SK-N-SH (cell line): ENCODE measurements at regions not wholly inside any gene's neighbourhood (a gene's known extent, or its start where the extent isn't known, plus 50 kb on each side); places are given as distances from the start of the nearest gene placed in this dataset.

Experiments
- CTCF ChIA-PET: fragments of 300-600, 350-600 bp; formaldehyde crosslinking; extraction: SDS; loops from one replicate; lab custom pipeline; 2021; lab: Yijun Ruan, JAX
- POLR2A ChIA-PET: fragments of 350-600 bp; sonication (Branson Sonifier 250); formaldehyde crosslinking; extraction: SDS; loops from one replicate; lab custom pipeline; 2020; ENCODE audit warnings: antibody characterized with exemption, inconsistent platforms; lab: Yijun Ruan, JAX
- DNase-seq: peaks from one replicate; pipeline ENCODE4 v3.0.0; 2012
- H2AFZ ChIP-seq: fragments of 200-600 bp; sonication (generic); 2 replicates; pipeline ENCODE4 v1.8.1; 2016; ENCODE audit warnings: antibody characterized with exemption, mild to moderate bottlenecking, low read depth
- H3F3A ChIP-seq: fragments of 200-600 bp; sonication (generic); replicated peaks from 2 replicates; pipeline ENCODE3; 2016; ENCODE audit warnings: antibody characterized with exemption, mild to moderate bottlenecking; ENCODE audit not compliant: insufficient read depth
- H3K27ac ChIP-seq, 2 experiments: fragments of 200-500 bp in 1 of 2; fragments of 200-600 bp in 1 of 2; sonication (Bioruptor generic) in 1 of 2; sonication (generic), shearing (Covaris generic) in 1 of 2; 2 replicates each; pipeline versions ENCODE4 v1.5.1 to v1.6.1; 2014 to 2016; ENCODE audit warnings: low read depth in 2 of 2, inconsistent platforms in 1 of 2, low read length in 1 of 2, mild to moderate bottlenecking in 1 of 2, mixed read lengths in 1 of 2
- H3K27me3 ChIP-seq: fragments of 200-600 bp; sonication (generic), shearing (Covaris generic); 2 replicates; pipeline ENCODE4 v1.6.1; 2016; ENCODE audit warnings: mixed run types; ENCODE audit not compliant: insufficient read depth
- H3K36me3 ChIP-seq, 2 experiments: fragments of 200-500 bp in 1 of 2; fragments of 200-600 bp in 1 of 2; sonication (Bioruptor generic) in 1 of 2; sonication (generic) in 1 of 2; replicated peaks in 1 of 2; 2 replicates each; pipeline versions ENCODE3 to v1.5.1; 2014 to 2016; ENCODE audit warnings: low read length in 1 of 2, mild to moderate bottlenecking in 1 of 2; ENCODE audit not compliant: insufficient read depth in 2 of 2, control insufficient read depth in 1 of 2
- H3K4me1 ChIP-seq, 2 experiments: fragments of 200-500 bp in 1 of 2; fragments of 200-600 bp in 1 of 2; sonication (Bioruptor generic) in 1 of 2; sonication (generic), shearing (Covaris generic) in 1 of 2; 2 replicates each; pipeline versions ENCODE4 v1.5.1 to v1.6.1; 2014 to 2016; ENCODE audit warnings: low read depth in 1 of 2, low read length in 1 of 2, mixed run types in 1 of 2; ENCODE audit not compliant: insufficient read depth in 2 of 2, control insufficient read depth in 1 of 2
- H3K4me2 ChIP-seq: fragments of 200-600 bp; sonication (generic), shearing (Covaris generic); 2 replicates; pipeline ENCODE4 v1.6.1; 2017; ENCODE audit warnings: mixed run types
- H3K4me3 ChIP-seq, 2 experiments: fragments of 200-500 bp in 1 of 2; fragments of 200-600 bp in 1 of 2; sonication (Bioruptor generic) in 1 of 2; sonication (generic), shearing (Covaris generic) in 1 of 2; 2 replicates each; pipeline versions ENCODE4 v1.5.1 to v1.8.1; 2014 to 2016; ENCODE audit warnings: low read depth in 2 of 2, inconsistent platforms in 1 of 2, low read length in 1 of 2, mild to moderate bottlenecking in 1 of 2, mixed read lengths in 1 of 2, moderate library complexity in 1 of 2
- H3K79me2 ChIP-seq: fragments of 200-600 bp; sonication (generic); 2 replicates; pipeline ENCODE4 v1.8.1; 2017; ENCODE audit warnings: mild to moderate bottlenecking; ENCODE audit not compliant: insufficient read depth
- H3K9ac ChIP-seq: fragments of 200-600 bp; sonication (generic); 2 replicates; pipeline ENCODE4 v1.6.1; 2017; ENCODE audit warnings: mixed run types
- H3K9me2 ChIP-seq: fragments of 200-600 bp; sonication (generic); 2 replicates; pipeline ENCODE4 v1.6.1; 2017; ENCODE audit warnings: mixed run types
- H3K9me3 ChIP-seq: fragments of 200-600 bp; sonication (generic); 2 replicates; pipeline ENCODE4 v1.6.1; 2017; ENCODE audit warnings: mixed run types, mild to moderate bottlenecking, moderate library complexity
- H4K20me1 ChIP-seq: fragments of 200-600 bp; sonication (generic); 2 replicates; pipeline ENCODE4 v1.6.1; 2017; ENCODE audit warnings: mild to moderate bottlenecking, mixed run types; ENCODE audit not compliant: insufficient read depth
- CHD2 ChIP-seq: fragments of 150-350 bp; IDR thresholded peaks from 2 replicates; pipeline ENCODE4 v1.6.1; 2018; ENCODE audit warnings: low read length; ENCODE audit not compliant: partially characterized antibody
- EP300 ChIP-seq, 2 experiments: IDR thresholded peaks; 2 replicates each; pipeline versions ENCODE4 v1.4.0 to v1.6.1; 2012; ENCODE audit warnings: borderline replicate concordance in 1 of 2, low read depth in 1 of 2, low read length in 1 of 2
- EZH2phosphoT487 ChIP-seq: fragments of 200-600 bp; sonication (generic); IDR thresholded peaks from 2 replicates; pipeline ENCODE4 v1.6.1; 2017; ENCODE audit warnings: low read depth, mixed run types, mild to moderate bottlenecking, antibody characterized with exemption, moderate library complexity, borderline replicate concordance
- FOSL2 ChIP-seq: IDR thresholded peaks from 2 replicates; pipeline ENCODE4 v1.4.0; 2012; ENCODE audit warnings: low read depth, mild to moderate bottlenecking, moderate library complexity, borderline replicate concordance
- FOXM1 ChIP-seq: IDR thresholded peaks from 2 replicates; pipeline ENCODE4 v1.4.0; 2012; ENCODE audit warnings: low read depth, mild to moderate bottlenecking
- GABPA ChIP-seq: IDR thresholded peaks from 2 replicates; pipeline ENCODE4 v1.4.0; 2012; ENCODE audit warnings: low read depth, mild to moderate bottlenecking
- JUND ChIP-seq: IDR thresholded peaks from 2 replicates; pipeline ENCODE4 v1.4.0; 2012
- RXRA ChIP-seq: IDR thresholded peaks from 2 replicates; pipeline ENCODE4 v1.4.0; 2012; ENCODE audit warnings: low read depth, mild to moderate bottlenecking, borderline replicate concordance
- SMC3 ChIP-seq: IDR thresholded peaks from 2 replicates; pipeline ENCODE4 v1.6.1; 2012; ENCODE audit warnings: low read depth, low read length, improper control_type of control experiment
- TEAD4 ChIP-seq: IDR thresholded peaks from 2 replicates; pipeline ENCODE4 v1.4.0; 2012; ENCODE audit warnings: mild to moderate bottlenecking, borderline replicate concordance; ENCODE audit not compliant: insufficient read depth
- WGBS: methylation state at CpG from one replicate; pipeline ENCODE4 v1.1.6; 2017; ENCODE audit warnings: low lambda C conversion rate; 5-methylcytosine and 5-hydroxymethylcytosine counted together
- TF ChIP-seq, protein P1 (sequence below): IDR thresholded peaks from 2 replicates; pipeline ENCODE4 v1.6.1; 2012; ENCODE audit warnings: mild to moderate bottlenecking, low read depth, low read length, moderate library complexity
- TF ChIP-seq, protein P2 (sequence below): IDR thresholded peaks from 2 replicates; pipeline ENCODE4 v1.4.0; 2012; ENCODE audit warnings: low read depth, borderline replicate concordance
- TF ChIP-seq, protein P3 (sequence below): IDR thresholded peaks from 2 replicates; pipeline ENCODE4 v1.4.0; 2012; ENCODE audit warnings: low read depth, borderline replicate concordance
- TF ChIP-seq, protein P4 (sequence below): fragments of 200-600 bp; sonication (generic); IDR thresholded peaks from 2 replicates; pipeline ENCODE4 v1.6.1; 2017; ENCODE audit warnings: antibody characterized with exemption, mild to moderate bottlenecking, moderate library complexity

DNA sequence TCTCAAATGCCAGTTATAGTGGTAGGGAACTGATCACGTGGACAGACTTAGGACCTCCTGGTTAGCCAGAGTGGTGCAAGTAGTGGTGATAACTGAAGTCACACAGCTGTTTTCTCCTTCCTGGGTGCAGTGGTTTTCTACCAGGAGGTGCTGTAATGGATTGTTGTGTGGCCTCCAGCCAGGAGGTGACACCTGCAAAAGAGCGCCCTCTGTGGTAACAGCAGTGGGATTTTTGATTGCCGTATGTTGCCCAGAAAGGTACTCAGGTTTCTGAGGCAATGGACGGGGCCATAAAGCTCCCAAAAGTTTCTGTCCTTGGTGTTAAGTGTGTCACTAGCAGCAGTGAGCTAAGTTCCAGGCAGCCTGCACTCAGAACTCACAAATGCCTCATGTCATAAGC is 1358.1 kb upstream of the DDX18 start:
- POLR2A ChIA-PET = no interaction called here
- no peak for DNase-seq
- TF ChIP-seq GABPA = no peak
- TF ChIP-seq, protein P1, sequence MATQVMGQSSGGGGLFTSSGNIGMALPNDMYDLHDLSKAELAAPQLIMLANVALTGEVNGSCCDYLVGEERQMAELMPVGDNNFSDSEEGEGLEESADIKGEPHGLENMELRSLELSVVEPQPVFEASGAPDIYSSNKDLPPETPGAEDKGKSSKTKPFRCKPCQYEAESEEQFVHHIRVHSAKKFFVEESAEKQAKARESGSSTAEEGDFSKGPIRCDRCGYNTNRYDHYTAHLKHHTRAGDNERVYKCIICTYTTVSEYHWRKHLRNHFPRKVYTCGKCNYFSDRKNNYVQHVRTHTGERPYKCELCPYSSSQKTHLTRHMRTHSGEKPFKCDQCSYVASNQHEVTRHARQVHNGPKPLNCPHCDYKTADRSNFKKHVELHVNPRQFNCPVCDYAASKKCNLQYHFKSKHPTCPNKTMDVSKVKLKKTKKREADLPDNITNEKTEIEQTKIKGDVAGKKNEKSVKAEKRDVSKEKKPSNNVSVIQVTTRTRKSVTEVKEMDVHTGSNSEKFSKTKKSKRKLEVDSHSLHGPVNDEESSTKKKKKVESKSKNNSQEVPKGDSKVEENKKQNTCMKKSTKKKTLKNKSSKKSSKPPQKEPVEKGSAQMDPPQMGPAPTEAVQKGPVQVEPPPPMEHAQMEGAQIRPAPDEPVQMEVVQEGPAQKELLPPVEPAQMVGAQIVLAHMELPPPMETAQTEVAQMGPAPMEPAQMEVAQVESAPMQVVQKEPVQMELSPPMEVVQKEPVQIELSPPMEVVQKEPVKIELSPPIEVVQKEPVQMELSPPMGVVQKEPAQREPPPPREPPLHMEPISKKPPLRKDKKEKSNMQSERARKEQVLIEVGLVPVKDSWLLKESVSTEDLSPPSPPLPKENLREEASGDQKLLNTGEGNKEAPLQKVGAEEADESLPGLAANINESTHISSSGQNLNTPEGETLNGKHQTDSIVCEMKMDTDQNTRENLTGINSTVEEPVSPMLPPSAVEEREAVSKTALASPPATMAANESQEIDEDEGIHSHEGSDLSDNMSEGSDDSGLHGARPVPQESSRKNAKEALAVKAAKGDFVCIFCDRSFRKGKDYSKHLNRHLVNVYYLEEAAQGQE = no peak
- TF ChIP-seq FOXM1 = no peak
- TF ChIP-seq, protein P2, sequence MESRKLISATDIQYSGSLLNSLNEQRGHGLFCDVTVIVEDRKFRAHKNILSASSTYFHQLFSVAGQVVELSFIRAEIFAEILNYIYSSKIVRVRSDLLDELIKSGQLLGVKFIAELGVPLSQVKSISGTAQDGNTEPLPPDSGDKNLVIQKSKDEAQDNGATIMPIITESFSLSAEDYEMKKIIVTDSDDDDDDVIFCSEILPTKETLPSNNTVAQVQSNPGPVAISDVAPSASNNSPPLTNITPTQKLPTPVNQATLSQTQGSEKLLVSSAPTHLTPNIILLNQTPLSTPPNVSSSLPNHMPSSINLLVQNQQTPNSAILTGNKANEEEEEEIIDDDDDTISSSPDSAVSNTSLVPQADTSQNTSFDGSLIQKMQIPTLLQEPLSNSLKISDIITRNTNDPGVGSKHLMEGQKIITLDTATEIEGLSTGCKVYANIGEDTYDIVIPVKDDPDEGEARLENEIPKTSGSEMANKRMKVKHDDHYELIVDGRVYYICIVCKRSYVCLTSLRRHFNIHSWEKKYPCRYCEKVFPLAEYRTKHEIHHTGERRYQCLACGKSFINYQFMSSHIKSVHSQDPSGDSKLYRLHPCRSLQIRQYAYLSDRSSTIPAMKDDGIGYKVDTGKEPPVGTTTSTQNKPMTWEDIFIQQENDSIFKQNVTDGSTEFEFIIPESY = no peak
- TF ChIP-seq EZH2phosphoT487 = no peak
- no peak for TF ChIP-seq JUND
- Histone ChIP-seq H4K20me1 (no peaks in the 10 kb centered on the region), H3K79me2 (no peaks in the 10 kb centered on the region), H3K27ac (no peak overlapping the region), H3K4me3 (no peak overlapping the region), H3K36me3 (no peaks in the 10 kb centered on the region), H3K9ac (no peak overlapping the region), H3K27me3 (no peaks in the 10 kb centered on the region), H2AFZ (no peak overlapping the region), H3K9me2 (no peaks in the 10 kb centered on the region), H3K4me1 (no peaks in the 10 kb centered on the region), H3K4me2 (no peak overlapping the region), H3K9me3 (no peaks in the 10 kb centered on the region), H3F3A (no peaks in the 10 kb centered on the region)
- CTCF ChIA-PET = no interaction called here
- WGBS = 25% methylated on average over 4 of the region's 4 CpGs

DNA sequence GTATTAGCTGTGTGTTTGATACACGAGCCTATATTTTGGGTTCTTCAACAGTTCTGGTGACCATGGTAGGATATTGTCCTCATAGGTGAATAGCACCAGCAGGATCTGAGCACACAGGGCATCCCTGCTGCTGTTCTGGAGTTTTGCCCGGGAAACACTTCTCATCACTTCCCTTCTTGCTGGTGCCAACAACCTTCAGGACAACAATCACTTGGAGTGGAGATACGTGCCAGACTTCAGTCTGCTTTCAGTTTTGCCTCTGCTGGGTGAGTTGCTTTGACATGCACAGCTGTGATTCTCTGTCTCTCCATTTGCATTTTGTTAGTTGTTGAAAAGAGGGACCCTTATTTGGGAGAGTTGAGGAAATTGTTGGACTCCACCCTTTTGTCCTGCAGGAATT is 1347.2 kb upstream of the DDX18 start:
- Histone ChIP-seq H3F3A (no peaks in the 10 kb centered on the region), H3K4me3 (no peak overlapping the region), H3K27ac (no peak overlapping the region), H3K4me1 (no peaks in the 10 kb centered on the region), H3K9ac (no peak overlapping the region), H3K4me2 (no peak overlapping the region), H3K36me3 (no peaks in the 10 kb centered on the region), H3K79me2 (no peaks in the 10 kb centered on the region), H3K9me2 (no peaks in the 10 kb centered on the region), H2AFZ (no peak overlapping the region), H3K27me3 (no peaks in the 10 kb centered on the region), H4K20me1 (no peaks in the 10 kb centered on the region), H3K9me3 (no peaks in the 10 kb centered on the region)
- no peak for DNase-seq
- CTCF ChIA-PET = no interaction called here
- POLR2A ChIA-PET = no interaction called here
- WGBS = 3% methylated on average over 3 of the region's 3 CpGs
- TF ChIP-seq, protein P3, sequence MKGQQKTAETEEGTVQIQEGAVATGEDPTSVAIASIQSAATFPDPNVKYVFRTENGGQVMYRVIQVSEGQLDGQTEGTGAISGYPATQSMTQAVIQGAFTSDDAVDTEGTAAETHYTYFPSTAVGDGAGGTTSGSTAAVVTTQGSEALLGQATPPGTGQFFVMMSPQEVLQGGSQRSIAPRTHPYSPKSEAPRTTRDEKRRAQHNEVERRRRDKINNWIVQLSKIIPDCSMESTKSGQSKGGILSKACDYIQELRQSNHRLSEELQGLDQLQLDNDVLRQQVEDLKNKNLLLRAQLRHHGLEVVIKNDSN = no peak
- TF ChIP-seq, protein P4, sequence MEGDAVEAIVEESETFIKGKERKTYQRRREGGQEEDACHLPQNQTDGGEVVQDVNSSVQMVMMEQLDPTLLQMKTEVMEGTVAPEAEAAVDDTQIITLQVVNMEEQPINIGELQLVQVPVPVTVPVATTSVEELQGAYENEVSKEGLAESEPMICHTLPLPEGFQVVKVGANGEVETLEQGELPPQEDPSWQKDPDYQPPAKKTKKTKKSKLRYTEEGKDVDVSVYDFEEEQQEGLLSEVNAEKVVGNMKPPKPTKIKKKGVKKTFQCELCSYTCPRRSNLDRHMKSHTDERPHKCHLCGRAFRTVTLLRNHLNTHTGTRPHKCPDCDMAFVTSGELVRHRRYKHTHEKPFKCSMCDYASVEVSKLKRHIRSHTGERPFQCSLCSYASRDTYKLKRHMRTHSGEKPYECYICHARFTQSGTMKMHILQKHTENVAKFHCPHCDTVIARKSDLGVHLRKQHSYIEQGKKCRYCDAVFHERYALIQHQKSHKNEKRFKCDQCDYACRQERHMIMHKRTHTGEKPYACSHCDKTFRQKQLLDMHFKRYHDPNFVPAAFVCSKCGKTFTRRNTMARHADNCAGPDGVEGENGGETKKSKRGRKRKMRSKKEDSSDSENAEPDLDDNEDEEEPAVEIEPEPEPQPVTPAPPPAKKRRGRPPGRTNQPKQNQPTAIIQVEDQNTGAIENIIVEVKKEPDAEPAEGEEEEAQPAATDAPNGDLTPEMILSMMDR = no peak
- TF ChIP-seq GABPA (no peak), CHD2 (no peak), RXRA (no peak), EP300 (IDR thresholded peaks at IDR 0.05; ENCODE audit: borderline replicate concordance in 1 of 2, low read depth in 1 of 2, low read length in 1 of 2) (no peak), JUND (no peak), TEAD4 (no peak), FOSL2 (no peak), SMC3 (no peak)
- TF ChIP-seq, protein P1 = no peak
